AG04449 (cell line): ENCODE measurements at regions not wholly inside any gene's neighbourhood (a gene's known extent, or its start where the extent isn't known, plus 50 kb on each side); places are given as distances from the start of the nearest gene placed in this dataset.

Source experiments
- CTCF ChIA-PET: fragments of 350-600 bp; formaldehyde crosslinking; extraction: SDS; loops from one replicate; lab custom pipeline; 2021; ENCODE audit warnings: antibody characterized with exemption; lab: Yijun Ruan, JAX
- POLR2A ChIA-PET: fragments of 400-600, 350-600 bp; formaldehyde crosslinking; extraction: SDS; loops from one replicate; lab custom pipeline; 2020; ENCODE audit warnings: antibody characterized with exemption, inconsistent platforms; lab: Yijun Ruan, JAX
- DNase-seq: peaks from one replicate; pipeline ENCODE4 v3.0.0-alpha.2; 2010; ENCODE audit warnings: low read depth, low spot score
- H3K4me3 ChIP-seq: 2 replicates; pipeline ENCODE4 v1.5.1; 2011; ENCODE audit warnings: low read depth, mild to moderate bottlenecking, control low read depth, low read length
- TF ChIP-seq, protein P1 (sequence below): IDR thresholded peaks from one replicate; pipeline ENCODE4 v1.5.1; 2011; ENCODE audit warnings: mild to moderate bottlenecking, moderate library complexity, low read length, control low read depth, inconsistent platforms; ENCODE audit not compliant: insufficient read depth; ENCODE audit errors: missing control alignments

DNA sequence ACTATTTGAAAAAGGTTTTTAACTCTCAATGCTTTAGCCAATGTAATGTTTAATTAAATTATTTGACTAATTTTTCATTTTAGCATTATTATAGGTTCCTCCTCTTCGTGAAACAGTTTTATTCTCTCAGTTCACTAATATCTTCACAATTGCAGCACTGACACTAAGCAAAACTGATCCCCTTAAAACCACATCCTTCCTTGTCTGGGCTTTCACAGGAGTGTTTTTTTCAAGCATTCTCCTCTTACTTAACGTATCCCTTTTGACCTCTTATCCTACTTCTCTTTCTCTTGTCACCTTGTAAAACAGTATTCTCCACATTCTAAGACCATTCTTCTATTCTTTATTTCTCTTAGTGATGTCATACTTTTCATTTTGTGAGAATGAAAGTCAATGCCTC is 112.8 kb downstream of the DSC3 start:
- no peak overlapping the region for H3K4me3 ChIP-seq
- ChIA-PET POLR2A (no interaction called here), CTCF (no interaction called here)
- DNase-seq, result no peak
- TF ChIP-seq, protein P1, sequence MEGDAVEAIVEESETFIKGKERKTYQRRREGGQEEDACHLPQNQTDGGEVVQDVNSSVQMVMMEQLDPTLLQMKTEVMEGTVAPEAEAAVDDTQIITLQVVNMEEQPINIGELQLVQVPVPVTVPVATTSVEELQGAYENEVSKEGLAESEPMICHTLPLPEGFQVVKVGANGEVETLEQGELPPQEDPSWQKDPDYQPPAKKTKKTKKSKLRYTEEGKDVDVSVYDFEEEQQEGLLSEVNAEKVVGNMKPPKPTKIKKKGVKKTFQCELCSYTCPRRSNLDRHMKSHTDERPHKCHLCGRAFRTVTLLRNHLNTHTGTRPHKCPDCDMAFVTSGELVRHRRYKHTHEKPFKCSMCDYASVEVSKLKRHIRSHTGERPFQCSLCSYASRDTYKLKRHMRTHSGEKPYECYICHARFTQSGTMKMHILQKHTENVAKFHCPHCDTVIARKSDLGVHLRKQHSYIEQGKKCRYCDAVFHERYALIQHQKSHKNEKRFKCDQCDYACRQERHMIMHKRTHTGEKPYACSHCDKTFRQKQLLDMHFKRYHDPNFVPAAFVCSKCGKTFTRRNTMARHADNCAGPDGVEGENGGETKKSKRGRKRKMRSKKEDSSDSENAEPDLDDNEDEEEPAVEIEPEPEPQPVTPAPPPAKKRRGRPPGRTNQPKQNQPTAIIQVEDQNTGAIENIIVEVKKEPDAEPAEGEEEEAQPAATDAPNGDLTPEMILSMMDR, result no peak

DNA sequence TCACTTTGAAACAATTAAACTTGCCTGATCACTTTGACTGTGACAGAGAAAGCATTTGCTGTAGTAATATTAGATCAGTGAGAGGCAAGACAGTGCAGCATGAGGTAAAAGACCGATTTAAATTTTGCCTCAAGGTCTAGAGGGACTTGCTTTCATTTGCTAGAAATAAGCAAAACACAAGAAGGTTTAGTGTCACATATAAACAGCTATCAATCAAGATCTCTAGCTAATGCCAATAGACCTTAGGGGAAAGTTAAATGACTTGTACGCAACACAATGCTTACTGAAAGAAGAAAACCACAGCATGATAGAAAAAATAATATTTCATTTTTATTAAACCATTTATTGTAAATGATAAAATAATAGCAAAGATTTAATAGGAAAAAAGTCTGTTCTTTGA is 113.5 kb downstream of the DSC3 start:
- ChIA-PET CTCF (no interaction called here), POLR2A (no interaction called here)
- H3K4me3 ChIP-seq, result no peak overlapping the region
- TF ChIP-seq, protein P1, result no peak
- DNase-seq, result no peak

DNA sequence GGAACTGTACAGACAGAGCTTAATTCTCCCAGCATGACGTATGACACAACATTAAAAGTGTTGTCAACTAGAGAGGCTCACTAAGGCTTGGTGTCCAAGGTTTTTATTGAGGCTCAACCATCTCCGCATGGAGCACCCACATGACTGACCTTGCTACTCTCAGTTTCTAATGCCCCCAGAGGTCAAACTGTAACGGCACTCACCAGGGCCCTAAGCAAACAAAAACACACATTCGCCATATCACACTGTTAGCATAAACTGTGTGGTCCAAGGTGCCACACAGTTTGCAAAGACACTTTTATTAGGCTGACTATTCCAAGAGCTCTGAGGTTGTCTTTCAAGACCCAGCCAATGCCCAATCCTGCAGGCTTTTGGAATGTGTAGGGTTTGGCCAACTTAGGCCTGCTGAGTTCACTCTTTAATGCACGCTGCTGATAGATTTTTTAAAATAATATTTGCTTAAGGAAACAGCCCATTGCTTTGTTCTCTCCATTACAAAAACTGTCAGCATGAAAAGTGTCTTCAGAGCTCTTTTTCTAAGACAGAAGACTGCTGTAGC is 114.9 kb downstream of the DSC3 start:
- ChIA-PET CTCF (no interaction called here), POLR2A (no interaction called here)
- TF ChIP-seq, protein P1, result no peak
- no peak for DNase-seq
- no peak overlapping the region for H3K4me3 ChIP-seq

DNA sequence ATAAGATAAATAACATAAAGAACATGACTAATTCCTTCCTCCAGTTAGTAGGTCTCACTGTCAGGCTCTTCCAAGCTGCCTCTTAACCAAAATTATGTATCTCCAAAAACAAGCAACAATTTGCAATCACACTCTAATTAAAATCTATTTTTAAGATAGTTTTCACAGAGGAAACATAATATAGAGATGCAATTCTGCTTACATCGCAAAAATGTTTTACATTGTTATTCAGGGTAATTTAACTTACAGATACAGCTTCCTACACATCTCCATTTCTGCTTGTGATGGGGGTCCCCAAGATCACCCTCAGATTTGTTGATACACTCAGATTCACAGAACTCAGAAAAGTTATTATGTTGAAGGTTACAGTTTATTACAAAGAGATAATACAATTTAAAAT is 115.5 kb downstream of the DSC3 start:
- POLR2A ChIA-PET, result no interaction called here
- TF ChIP-seq, protein P1, result no peak
- CTCF ChIA-PET, result no interaction called here
- DNase-seq, result no peak
- no peak overlapping the region for H3K4me3 ChIP-seq

DNA sequence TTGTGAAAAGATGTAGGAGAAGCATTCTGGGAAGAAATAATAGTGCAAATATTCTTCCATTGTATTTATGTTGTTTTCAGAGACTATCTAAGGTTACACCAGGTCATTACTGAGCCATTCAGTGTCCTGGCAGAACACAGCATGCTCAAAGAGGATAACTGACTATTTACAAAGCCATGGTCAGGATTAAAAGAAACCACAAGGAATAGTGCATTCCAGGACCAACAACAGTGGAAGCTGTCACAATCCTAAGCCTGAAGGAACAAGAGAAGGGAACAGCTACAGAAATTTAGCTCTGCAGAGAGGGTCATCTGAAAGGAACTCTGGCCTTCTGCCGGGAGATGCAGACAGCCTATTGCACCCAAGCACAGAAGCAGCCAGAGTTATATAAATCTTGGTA is 116.7 kb downstream of the DSC3 start:
- TF ChIP-seq, protein P1, result no peak
- POLR2A ChIA-PET, result no interaction called here
- CTCF ChIA-PET, result no interaction called here
- no peak for DNase-seq
- H3K4me3 ChIP-seq, result no peak overlapping the region

DNA sequence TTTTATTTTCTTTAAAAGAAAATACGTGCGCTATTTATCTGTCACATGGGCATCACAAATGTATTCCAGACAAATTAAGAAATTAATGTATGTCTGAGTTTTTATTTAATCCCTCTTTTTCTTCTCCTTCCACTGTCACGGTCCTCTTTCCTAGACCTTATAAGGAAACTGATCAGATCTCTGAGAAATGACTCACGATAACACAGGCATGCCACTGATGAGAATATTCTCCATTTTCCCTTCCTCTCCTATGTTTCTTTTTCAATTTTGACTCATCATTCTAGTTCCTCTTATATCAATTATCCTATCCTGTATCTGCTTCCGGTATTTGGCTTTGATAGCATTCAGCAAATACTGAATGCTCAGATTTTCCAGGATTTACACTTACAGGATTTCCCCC is 121.8 kb downstream of the DSC3 start:
- ChIA-PET POLR2A (no interaction called here), CTCF (no interaction called here)
- no peak for DNase-seq
- TF ChIP-seq, protein P1, result no peak
- H3K4me3 ChIP-seq, result no peak overlapping the region
